Upper lobe of right lung (tissue), 1 donor: ENCODE measurements at regions not wholly inside any gene's neighbourhood (a gene's known extent, or its start where the extent isn't known, plus 50 kb on each side); places are given as distances from the start of the nearest gene placed in this dataset.

Source experiments
- ATAC-seq: fragments of 200-7000 bp; cut with Tn5 transposase; one replicate; pipeline ENCODE4 v1.9.1; 2020; ENCODE audit warnings: mild to moderate bottlenecking, moderate library complexity
- DNase-seq: peaks from one replicate; pipeline ENCODE4 v3.0.0-alpha.2; 2020
- H3K27ac ChIP-seq: fragments of 200-600 bp; one replicate; pipeline ENCODE4 v1.8.0; 2022
- H3K27me3 ChIP-seq: fragments of 200-600 bp; one replicate; pipeline ENCODE4 v1.8.0; 2022; ENCODE audit warnings: mild to moderate bottlenecking
- H3K36me3 ChIP-seq: fragments of 200-600 bp; one replicate; pipeline ENCODE4 v1.8.0; 2022
- H3K4me1 ChIP-seq: fragments of 200-600 bp; one replicate; pipeline ENCODE4 v1.8.0; 2022
- H3K4me3 ChIP-seq: fragments of 200-600 bp; one replicate; pipeline ENCODE4 v1.8.0; 2022; ENCODE audit warnings: mild to moderate bottlenecking
- H3K9me3 ChIP-seq: fragments of 200-600 bp; one replicate; pipeline ENCODE4 v1.8.0; 2022
- CTCF ChIP-seq: fragments of 200-600 bp; IDR thresholded peaks from one replicate; pipeline ENCODE4 v1.8.0; 2022; ENCODE audit warnings: antibody characterized with exemption
- intact Hi-C: fragments of 100-400 bp; cut with DNase I; formaldehyde crosslinking; loops from one replicate; pipeline ENCODE4 v1.11.0; 2022
- donor health status: DM: no; HTN: yes; CAD: no; lungs with severe emphysema.

GRCh38 chr1:88399690-88400089 is 284.4 kb upstream of the PKN2 start:
- no peak for ATAC-seq
- H3K27me3 ChIP-seq, result no peaks in the 10 kb centered on the region
- intact Hi-C loops, result no loop called here

GRCh38 chr1:88401313-88401712 is 282.8 kb upstream of the PKN2 start:
- ATAC-seq (no peak), DNase-seq (no peak)
- H3K27me3 ChIP-seq, result no peaks in the 10 kb centered on the region
- H3K27ac ChIP-seq, result no peak overlapping the region
- H3K4me1 ChIP-seq, result no peaks in the 10 kb centered on the region
- H3K36me3 ChIP-seq, result no peaks in the 10 kb centered on the region
- no peak for TF ChIP-seq CTCF
- intact Hi-C loops, result no loop called here
- H3K4me3 ChIP-seq, result no peak overlapping the region
- H3K9me3 ChIP-seq, result no peaks in the 10 kb centered on the region

More at GRCh38 chr1:88399690-88400089, 284.4 kb upstream of the PKN2 start:
- no peak overlapping the region for H3K4me3 ChIP-seq
- H3K36me3 ChIP-seq, result no peaks in the 10 kb centered on the region
- H3K4me1 ChIP-seq, result no peaks in the 10 kb centered on the region
- no peak for TF ChIP-seq CTCF
- no peak for DNase-seq
- no peaks in the 10 kb centered on the region for H3K9me3 ChIP-seq
- H3K27ac ChIP-seq, result no peak overlapping the region

- Histone ChIP-seq H3K4me3 (no peak overlapping the region), H3K27ac (no peak overlapping the region), H3K9me3 (no peaks in the 10 kb centered on the region), H3K27me3 (no peaks in the 10 kb centered on the region), H3K36me3 (no peaks in the 10 kb centered on the region), H3K4me1 (no peaks in the 10 kb centered on the region)
- DNase-seq, result no peak
- intact Hi-C loops, result no loop called here
- no peak for TF ChIP-seq CTCF
- no peak for ATAC-seq
Observed at GRCh38 chr1:88404582-88404981, 279.5 kb upstream of the PKN2 start.

- no peaks in the 10 kb centered on the region for H3K27me3 ChIP-seq
- no peaks in the 10 kb centered on the region for H3K36me3 ChIP-seq
- H3K27ac ChIP-seq, result no peak overlapping the region
- H3K9me3 ChIP-seq, result no peaks in the 10 kb centered on the region
- no peaks in the 10 kb centered on the region for H3K4me1 ChIP-seq
- TF ChIP-seq CTCF, result no peak
- DNase-seq, result no peak
- intact Hi-C loops, result no loop called here
- H3K4me3 ChIP-seq, result no peak overlapping the region
- no peak for ATAC-seq
Observed at GRCh38 chr1:88407248-88407647, 276.8 kb upstream of the PKN2 start.

GRCh38 chr1:88421997-88422396 is 262.1 kb upstream of the PKN2 start:
- no peak overlapping the region for H3K27ac ChIP-seq
- no peaks in the 10 kb centered on the region for H3K36me3 ChIP-seq
- no peak for DNase-seq
- intact Hi-C loops, result no loop called here
- peaks cover 4% of the 10 kb centered on the region for H3K9me3 ChIP-seq
- ATAC-seq, result no peak
- H3K4me3 ChIP-seq, result no peak overlapping the region
- no peaks in the 10 kb centered on the region for H3K27me3 ChIP-seq
- no peaks in the 10 kb centered on the region for H3K4me1 ChIP-seq
- no peak for TF ChIP-seq CTCF

- Histone ChIP-seq H3K36me3 (no peaks in the 10 kb centered on the region), H3K27ac (no peak overlapping the region), H3K4me3 (no peak overlapping the region), H3K4me1 (no peaks in the 10 kb centered on the region), H3K9me3 (peaks cover 4% of the 10 kb centered on the region), H3K27me3 (no peaks in the 10 kb centered on the region)
- intact Hi-C loops, result no loop called here
- DNase-seq, result no peak
- TF ChIP-seq CTCF, result no peak
- ATAC-seq, result no peak
Observed at GRCh38 chr1:88433556-88433955, 250.5 kb upstream of the PKN2 start.
